Gastrocnemius medialis (tissue), 4 donors: ENCODE measurements at regions not wholly inside any gene's neighbourhood (a gene's known extent, or its start where the extent isn't known, plus 50 kb on each side); places are given as distances from the start of the nearest gene placed in this dataset.

ENCODE experiments used
- POLR2A ChIP-seq, 2 donors: fragments of 450-650 bp; IDR thresholded peaks; one replicate each; pipeline ENCODE4 v1.6.1; 2017; ENCODE audit warnings: antibody characterized with exemption in 2 of 2, mild to moderate bottlenecking in 2 of 2, moderate library complexity in 2 of 2
- TF ChIP-seq, protein P1 (sequence below), 5 experiments: fragments of 450-650 bp in 3 of 5; fragments of 200-600 bp in 2 of 5; sonication (generic) in 2 of 5; IDR thresholded peaks in 4 of 5; conservative IDR thresholded peaks in 1 of 5; 1 replicate in 4 of 5; 2 replicates in 1 of 5; pipeline ENCODE4 v1.5.1; 2016 to 2019; ENCODE audit warnings: antibody characterized with exemption in 5 of 5, mild to moderate bottlenecking in 3 of 5, moderate library complexity in 3 of 5

DNA sequence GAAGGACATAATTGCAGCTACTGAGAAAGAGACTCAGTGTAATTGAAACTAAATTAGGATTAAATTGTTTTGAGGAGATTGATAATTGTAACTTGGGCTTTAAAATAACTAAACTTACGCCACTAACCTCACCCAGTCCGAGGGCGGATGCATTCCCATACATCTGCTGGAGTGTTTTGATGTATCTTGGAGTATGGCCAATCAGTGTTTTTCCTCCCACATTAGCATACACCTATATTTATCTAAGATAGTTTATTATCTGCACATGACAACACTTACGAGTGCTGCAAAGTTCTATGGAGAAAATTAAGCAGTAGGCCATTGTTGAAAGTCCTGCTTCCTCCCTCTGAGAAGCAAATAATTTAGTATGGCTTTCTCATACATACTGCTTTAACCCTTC is 184.7 kb upstream of the PLEKHG7 start:
- TF ChIP-seq, protein P1, sequence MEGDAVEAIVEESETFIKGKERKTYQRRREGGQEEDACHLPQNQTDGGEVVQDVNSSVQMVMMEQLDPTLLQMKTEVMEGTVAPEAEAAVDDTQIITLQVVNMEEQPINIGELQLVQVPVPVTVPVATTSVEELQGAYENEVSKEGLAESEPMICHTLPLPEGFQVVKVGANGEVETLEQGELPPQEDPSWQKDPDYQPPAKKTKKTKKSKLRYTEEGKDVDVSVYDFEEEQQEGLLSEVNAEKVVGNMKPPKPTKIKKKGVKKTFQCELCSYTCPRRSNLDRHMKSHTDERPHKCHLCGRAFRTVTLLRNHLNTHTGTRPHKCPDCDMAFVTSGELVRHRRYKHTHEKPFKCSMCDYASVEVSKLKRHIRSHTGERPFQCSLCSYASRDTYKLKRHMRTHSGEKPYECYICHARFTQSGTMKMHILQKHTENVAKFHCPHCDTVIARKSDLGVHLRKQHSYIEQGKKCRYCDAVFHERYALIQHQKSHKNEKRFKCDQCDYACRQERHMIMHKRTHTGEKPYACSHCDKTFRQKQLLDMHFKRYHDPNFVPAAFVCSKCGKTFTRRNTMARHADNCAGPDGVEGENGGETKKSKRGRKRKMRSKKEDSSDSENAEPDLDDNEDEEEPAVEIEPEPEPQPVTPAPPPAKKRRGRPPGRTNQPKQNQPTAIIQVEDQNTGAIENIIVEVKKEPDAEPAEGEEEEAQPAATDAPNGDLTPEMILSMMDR (IDR thresholded peaks at IDR 0.05 in 4 of 5, conservative IDR thresholded peaks at IDR 0.05 in 1 of 5) = no peak
- TF ChIP-seq POLR2A (IDR thresholded peaks at IDR 0.05) = no peak
